Activated T-cell treated with anti-CD3 and anti-CD28 coated beads for 4 hours (primary cell): ENCODE measurements at regions not wholly inside any gene's neighbourhood (a gene's known extent, or its start where the extent isn't known, plus 50 kb on each side); places are given as distances from the start of the nearest gene placed in this dataset.

Source experiments
- DNase-seq: peaks from one replicate; pipeline ENCODE4 v3.0.0-alpha.2; 2020

GRCh38 chr11:45518141-45518832, 147.1 kb downstream of the CHST1 start:
- DNase-seq, result no peak

GRCh38 chr11:45517171-45517770, 148.2 kb downstream of the CHST1 start:
- no peak for DNase-seq

GRCh38 chr11:45513821-45514340, 151.5 kb downstream of the CHST1 start:
- no peak for DNase-seq

GRCh38 chr11:45512471-45513148, 152.8 kb downstream of the CHST1 start:
- no peak for DNase-seq

- DNase-seq, result no peak
Measured at GRCh38 chr11:45511566-45511965, 153.9 kb downstream of the CHST1 start.

GRCh38 chr11:45507916-45508315, 157.5 kb downstream of the CHST1 start:
- no peak for DNase-seq

- DNase-seq, result no peak
Measured at GRCh38 chr11:45503311-45503710, 162.1 kb downstream of the CHST1 start.

- DNase-seq, result no peak
Measured at GRCh38 chr11:45502226-45502545, 163.2 kb downstream of the CHST1 start.

- no peak for DNase-seq
Measured at GRCh38 chr11:45501392-45502225, 163.8 kb downstream of the CHST1 start.

GRCh38 chr11:45500451-45500850, 165.0 kb downstream of the CHST1 start:
- no peak for DNase-seq

GRCh38 chr11:45494738-45495137, 170.7 kb downstream of the CHST1 start:
- DNase-seq, result no peak

GRCh38 chr11:45489281-45489905, 176.0 kb downstream of the CHST1 start:
- DNase-seq, result no peak

GRCh38 chr11:45486461-45486860, 179.0 kb downstream of the CHST1 start:
- no peak for DNase-seq

GRCh38 chr11:45485070-45485707, 180.2 kb downstream of the CHST1 start:
- no peak for DNase-seq

- DNase-seq, result no peak
Measured at GRCh38 chr11:45484326-45484883, 181.0 kb downstream of the CHST1 start.

- no peak for DNase-seq
Measured at GRCh38 chr11:45483416-45483815, 182.0 kb downstream of the CHST1 start.

GRCh38 chr11:45482331-45482730, 183.1 kb downstream of the CHST1 start:
- no peak for DNase-seq

- DNase-seq, result no peak
Measured at GRCh38 chr11:45481026-45481425, 184.4 kb downstream of the CHST1 start.

GRCh38 chr11:45477588-45477987, 187.8 kb downstream of the CHST1 start:
- DNase-seq, result no peak

- no peak for DNase-seq
Measured at GRCh38 chr11:45476126-45476525, 189.3 kb downstream of the CHST1 start.

- DNase-seq, result no peak
Measured at GRCh38 chr11:45475173-45475572, 189.0 kb upstream of the SYT13 start.

- DNase-seq, result no peak
Measured at GRCh38 chr11:45473341-45473895, 187.3 kb upstream of the SYT13 start.
